H9 (cell line): ENCODE measurements at regions not wholly inside any gene's neighbourhood (a gene's known extent, or its start where the extent isn't known, plus 50 kb on each side); places are given as distances from the start of the nearest gene placed in this dataset.

ENCODE experiments used
- DNase-seq: peaks from one replicate; pipeline ENCODE4 v3.0.0-alpha.2; 2017
- H2AFZ ChIP-seq: one replicate; pipeline ENCODE4 v1.6.1; 2013; ENCODE audit warnings: mild to moderate bottlenecking, low read length, control low read depth, moderate library complexity
- H2AK5ac ChIP-seq: 2 replicates; pipeline ENCODE4 v1.6.1; 2013; ENCODE audit warnings: low read length, control low read depth, mixed read lengths; ENCODE audit not compliant: insufficient read length
- H2BK120ac ChIP-seq: one replicate; pipeline ENCODE4 v1.6.1; 2013; ENCODE audit warnings: low read depth, mild to moderate bottlenecking, low read length, control low read depth, inconsistent platforms; ENCODE audit not compliant: poor library complexity, severe bottlenecking
- H2BK12ac ChIP-seq: 2 replicates; pipeline ENCODE4 v1.6.1; 2013; ENCODE audit warnings: low read length, control low read depth, mixed read lengths, low read depth; ENCODE audit not compliant: insufficient read length
- H2BK15ac ChIP-seq: 2 replicates; pipeline ENCODE4 v1.6.1; 2013; ENCODE audit warnings: low read depth, low read length, control low read depth
- H2BK20ac ChIP-seq: one replicate; pipeline ENCODE4 v1.6.1; 2013; ENCODE audit warnings: low read depth, mild to moderate bottlenecking, low read length, control low read depth, inconsistent platforms; ENCODE audit not compliant: poor library complexity, severe bottlenecking
- H2BK5ac ChIP-seq: 2 replicates; pipeline ENCODE4 v1.6.1; 2013; ENCODE audit warnings: low read length, control low read depth, mixed read lengths; ENCODE audit not compliant: insufficient read length
- H3K14ac ChIP-seq: 2 replicates; pipeline ENCODE4 v1.6.1; 2013; ENCODE audit warnings: low read length, control low read depth; ENCODE audit not compliant: insufficient read depth
- H3K18ac ChIP-seq: 2 replicates; pipeline ENCODE4 v1.6.1; 2013; ENCODE audit warnings: low read depth, mild to moderate bottlenecking, mixed read lengths, low read length, control low read depth; ENCODE audit not compliant: insufficient read length
- H3K23ac ChIP-seq: 2 replicates; pipeline ENCODE4 v1.6.1; 2013; ENCODE audit warnings: low read length, control low read depth, mixed read lengths, low read depth; ENCODE audit not compliant: insufficient read length
- H3K23me2 ChIP-seq: 2 replicates; pipeline ENCODE4 v1.6.1; 2013; ENCODE audit warnings: low read depth, mild to moderate bottlenecking, mixed read lengths, low read length, control low read depth; ENCODE audit not compliant: insufficient read length, poor library complexity, severe bottlenecking
- H3K27ac ChIP-seq: 2 replicates; pipeline ENCODE4 v1.5.1; 2013; ENCODE audit warnings: low read length, control low read depth, mixed read lengths, low read depth; ENCODE audit not compliant: insufficient read length
- H3K27me3 ChIP-seq: 2 replicates; pipeline ENCODE4 v1.6.1; 2013; ENCODE audit warnings: low read length, control low read depth, inconsistent platforms; ENCODE audit not compliant: insufficient read depth
- H3K4ac ChIP-seq: 2 replicates; pipeline ENCODE4 v1.6.1; 2013; ENCODE audit warnings: low read depth, mild to moderate bottlenecking, control low read depth, inconsistent platforms, low read length, moderate library complexity
- H3K4me1 ChIP-seq: 2 replicates; pipeline ENCODE4 v1.6.1; 2013; ENCODE audit warnings: low read length, control low read depth, inconsistent platforms; ENCODE audit not compliant: insufficient read depth
- H3K4me2 ChIP-seq: 2 replicates; pipeline ENCODE4 v1.6.1; 2013; ENCODE audit warnings: low read length, control low read depth, mixed read lengths; ENCODE audit not compliant: insufficient read length, insufficient read depth
- H3K56ac ChIP-seq: 2 replicates; pipeline ENCODE4 v1.6.1; 2013; ENCODE audit warnings: low read depth, mild to moderate bottlenecking, mixed read lengths, low read length, control low read depth; ENCODE audit not compliant: insufficient read length
- H3K79me1 ChIP-seq: 2 replicates; pipeline ENCODE4 v1.6.1; 2013; ENCODE audit warnings: low read depth, mild to moderate bottlenecking, moderate library complexity, low read length, control low read depth, inconsistent platforms; ENCODE audit not compliant: insufficient read depth, poor library complexity, severe bottlenecking
- H3K79me2 ChIP-seq: 2 replicates; pipeline ENCODE4 v1.6.1; 2013; ENCODE audit warnings: low read length, control low read depth, inconsistent platforms; ENCODE audit not compliant: insufficient read depth
- H3K9ac ChIP-seq: 2 replicates; pipeline ENCODE4 v1.6.1; 2013; ENCODE audit warnings: low read length, control low read depth, mixed read lengths; ENCODE audit not compliant: insufficient read length; ENCODE audit errors: extremely low read depth
- H3K9me3 ChIP-seq: one replicate; pipeline ENCODE4 v1.6.1; 2013; ENCODE audit warnings: low read depth, low read length, inconsistent platforms; ENCODE audit not compliant: control insufficient read depth
- H3T11ph ChIP-seq: one replicate; pipeline ENCODE4 v1.6.1; 2013; ENCODE audit warnings: mild to moderate bottlenecking, low read length, control low read depth, inconsistent platforms
- H4K20me1 ChIP-seq: one replicate; pipeline ENCODE4 v1.6.1; 2013; ENCODE audit not compliant: control insufficient read depth, insufficient read length, insufficient read depth
- H4K5ac ChIP-seq: 2 replicates; pipeline ENCODE4 v1.6.1; 2013; ENCODE audit warnings: low read depth, mild to moderate bottlenecking, mixed read lengths, low read length, control low read depth; ENCODE audit not compliant: insufficient read length
- H4K8ac ChIP-seq: replicated peaks from 2 replicates; pipeline ENCODE4 v1.6.1; 2013; ENCODE audit warnings: low read length, control low read depth, mixed read lengths, low read depth; ENCODE audit not compliant: insufficient read length
- H4K91ac ChIP-seq: 2 replicates; pipeline ENCODE4 v1.6.1; 2013; ENCODE audit warnings: low read depth, mild to moderate bottlenecking, moderate library complexity, mixed read lengths, low read length, control low read depth; ENCODE audit not compliant: insufficient read length
- H3K27ac Mint-ChIP-seq, 3 experiments: 2 replicates in 2 of 3; 3 replicates in 1 of 3; pipeline ENCODE4 v1.8.0; 2020 to 2021; ENCODE audit warnings: mixed read lengths in 3 of 3, mild to moderate bottlenecking in 1 of 3, moderate library complexity in 1 of 3
- H3K27me3 Mint-ChIP-seq: 2 replicates; pipeline ENCODE4 v1.8.0; 2021; ENCODE audit warnings: low read depth, mild to moderate bottlenecking, moderate library complexity, mixed read lengths
- H3K36me3 Mint-ChIP-seq, 3 experiments: 2 replicates in 2 of 3; 3 replicates in 1 of 3; pipeline ENCODE4 v1.8.0; 2020 to 2021; ENCODE audit warnings: low read depth in 3 of 3, mixed read lengths in 3 of 3; ENCODE audit not compliant: insufficient read depth in 1 of 3
- H3K4me1 Mint-ChIP-seq, 2 experiments: 2 replicates each; pipeline ENCODE4 v1.8.0; 2020; ENCODE audit warnings: mixed read lengths in 2 of 2
- H3K4me3 Mint-ChIP-seq, 2 experiments: 2 replicates in 1 of 2; 3 replicates in 1 of 2; pipeline ENCODE4 v1.8.0; 2020 to 2021; ENCODE audit warnings: mild to moderate bottlenecking in 2 of 2, mixed read lengths in 2 of 2, moderate library complexity in 1 of 2
- H3K9me3 Mint-ChIP-seq, 2 experiments: 2 replicates in 1 of 2; 3 replicates in 1 of 2; pipeline ENCODE4 v1.8.0; 2020; ENCODE audit warnings: mild to moderate bottlenecking in 2 of 2, mixed read lengths in 2 of 2, moderate library complexity in 1 of 2
- WGBS: extraction: QIAGEN DNeasy Blood & Tissue Kit; methylation state at CpG from one replicate; pipeline ENCODE4 v1.1.7; 2013; ENCODE audit warnings: missing lambda C conversion rate, low lambda C conversion rate, mixed read lengths; ENCODE audit not compliant: insufficient read length; ENCODE audit errors: extremely low coverage; 5-methylcytosine and 5-hydroxymethylcytosine counted together
- TF ChIP-seq, protein P1 (sequence below): fragments of 200-600 bp; sonication (generic); conservative IDR thresholded peaks from 3 replicates; pipeline ENCODE4 v1.8.0; 2021; ENCODE audit warnings: antibody characterized with exemption, mild to moderate bottlenecking

GRCh38 chr11:69216647-69217051 lies 60.9 kb downstream of the SMIM38 start:
- no peaks in the 10 kb centered on the region for H4K20me1 ChIP-seq
- H3K56ac ChIP-seq = no peak overlapping the region
- no peak overlapping the region for H2BK15ac ChIP-seq
- H3K4me1 ChIP-seq = no peaks in the 10 kb centered on the region
- H3K9ac ChIP-seq = no peak overlapping the region
- no peaks in the 10 kb centered on the region for H3K23me2 ChIP-seq
- H3K79me2 ChIP-seq = no peaks in the 10 kb centered on the region
- H3K27ac ChIP-seq = no peak overlapping the region
- no peak overlapping the region for H3K4ac ChIP-seq
- Mint-ChIP-seq H3K4me3 (no peak overlapping the region), H3K27ac (no peak overlapping the region), H3K4me1 (peaks cover 0 to 5% of the 10 kb centered on the region in 2 experiments; a peak in 2 of 4 replicates), H3K9me3 (peaks cover 0 to 3% of the 10 kb centered on the region in 2 experiments; a peak in 2 of 5 replicates), H3K27me3 (peaks cover 9% of the 10 kb centered on the region), H3K36me3 (no peaks in the 10 kb centered on the region)
- H4K91ac ChIP-seq = no peak overlapping the region
- H2BK12ac ChIP-seq = no peak overlapping the region
- no peaks in the 10 kb centered on the region for H3K9me3 ChIP-seq
- peak; percentile 13 for DNase-seq
- no peak overlapping the region for H2AK5ac ChIP-seq
- no peak overlapping the region for H2BK20ac ChIP-seq
- no peak overlapping the region for H3K4me2 ChIP-seq
- no peak overlapping the region; the same call in 1 of the 2 replicates for H3K14ac ChIP-seq
- no peak overlapping the region for H4K5ac ChIP-seq
- H2AFZ ChIP-seq = no peak overlapping the region
- H3K23ac ChIP-seq = no peak overlapping the region
- no peaks in the 10 kb centered on the region for H3K27me3 ChIP-seq
- no peak overlapping the region for H2BK120ac ChIP-seq
- no peak overlapping the region for H3T11ph ChIP-seq
- no CpG with 5 or more reads among the region's 6 CpGs for WGBS
- no peak overlapping the region for H3K18ac ChIP-seq
- H4K8ac ChIP-seq = no peak overlapping the region
- TF ChIP-seq, protein P1, sequence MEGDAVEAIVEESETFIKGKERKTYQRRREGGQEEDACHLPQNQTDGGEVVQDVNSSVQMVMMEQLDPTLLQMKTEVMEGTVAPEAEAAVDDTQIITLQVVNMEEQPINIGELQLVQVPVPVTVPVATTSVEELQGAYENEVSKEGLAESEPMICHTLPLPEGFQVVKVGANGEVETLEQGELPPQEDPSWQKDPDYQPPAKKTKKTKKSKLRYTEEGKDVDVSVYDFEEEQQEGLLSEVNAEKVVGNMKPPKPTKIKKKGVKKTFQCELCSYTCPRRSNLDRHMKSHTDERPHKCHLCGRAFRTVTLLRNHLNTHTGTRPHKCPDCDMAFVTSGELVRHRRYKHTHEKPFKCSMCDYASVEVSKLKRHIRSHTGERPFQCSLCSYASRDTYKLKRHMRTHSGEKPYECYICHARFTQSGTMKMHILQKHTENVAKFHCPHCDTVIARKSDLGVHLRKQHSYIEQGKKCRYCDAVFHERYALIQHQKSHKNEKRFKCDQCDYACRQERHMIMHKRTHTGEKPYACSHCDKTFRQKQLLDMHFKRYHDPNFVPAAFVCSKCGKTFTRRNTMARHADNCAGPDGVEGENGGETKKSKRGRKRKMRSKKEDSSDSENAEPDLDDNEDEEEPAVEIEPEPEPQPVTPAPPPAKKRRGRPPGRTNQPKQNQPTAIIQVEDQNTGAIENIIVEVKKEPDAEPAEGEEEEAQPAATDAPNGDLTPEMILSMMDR = no peak
- H3K79me1 ChIP-seq = no peaks in the 10 kb centered on the region
- no peak overlapping the region for H2BK5ac ChIP-seq
